Stomach (tissue), 4 donors: ENCODE measurements at regions not wholly inside any gene's neighbourhood (a gene's known extent, or its start where the extent isn't known, plus 50 kb on each side); places are given as distances from the start of the nearest gene placed in this dataset.

Source experiments
- POLR2AphosphoS5 ChIP-seq, 3 donors: sonication (generic); formaldehyde crosslinking; IDR thresholded peaks; one replicate each; pipeline ENCODE4 v1.6.1; 2016; ENCODE audit warnings: antibody characterized with exemption in 3 of 3
- TF ChIP-seq, protein P1 (sequence below), 7 experiments: fragments of 450-650 bp in 4 of 7; fragments of 200-600 bp in 3 of 7; sonication (generic) in 3 of 7; IDR thresholded peaks; one replicate each; pipeline ENCODE4 v1.5.1; 2016 to 2019; ENCODE audit warnings: antibody characterized with exemption in 7 of 7, control low read depth in 2 of 7, mild to moderate bottlenecking in 1 of 7

DNA sequence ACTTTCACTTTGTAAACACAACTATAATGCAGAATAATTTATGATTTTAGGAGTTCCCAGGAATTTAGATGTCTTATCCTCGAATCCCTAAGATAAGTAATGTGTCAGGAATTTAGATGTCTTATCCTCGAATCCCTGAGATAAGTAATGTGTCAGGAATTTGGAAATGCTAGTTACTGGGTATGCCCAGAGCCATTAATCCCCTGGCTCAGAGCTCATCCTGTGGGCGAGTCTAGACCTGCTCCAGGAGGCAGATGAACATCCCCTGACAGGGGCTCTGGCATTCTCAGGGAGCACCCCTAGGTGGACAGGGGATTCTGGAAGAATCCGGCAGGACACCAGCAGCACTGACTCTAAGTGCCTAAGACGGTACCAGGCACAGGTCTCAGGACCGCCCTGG is 163.3 kb downstream of the ARRDC4 start:
- TF ChIP-seq, protein P1, sequence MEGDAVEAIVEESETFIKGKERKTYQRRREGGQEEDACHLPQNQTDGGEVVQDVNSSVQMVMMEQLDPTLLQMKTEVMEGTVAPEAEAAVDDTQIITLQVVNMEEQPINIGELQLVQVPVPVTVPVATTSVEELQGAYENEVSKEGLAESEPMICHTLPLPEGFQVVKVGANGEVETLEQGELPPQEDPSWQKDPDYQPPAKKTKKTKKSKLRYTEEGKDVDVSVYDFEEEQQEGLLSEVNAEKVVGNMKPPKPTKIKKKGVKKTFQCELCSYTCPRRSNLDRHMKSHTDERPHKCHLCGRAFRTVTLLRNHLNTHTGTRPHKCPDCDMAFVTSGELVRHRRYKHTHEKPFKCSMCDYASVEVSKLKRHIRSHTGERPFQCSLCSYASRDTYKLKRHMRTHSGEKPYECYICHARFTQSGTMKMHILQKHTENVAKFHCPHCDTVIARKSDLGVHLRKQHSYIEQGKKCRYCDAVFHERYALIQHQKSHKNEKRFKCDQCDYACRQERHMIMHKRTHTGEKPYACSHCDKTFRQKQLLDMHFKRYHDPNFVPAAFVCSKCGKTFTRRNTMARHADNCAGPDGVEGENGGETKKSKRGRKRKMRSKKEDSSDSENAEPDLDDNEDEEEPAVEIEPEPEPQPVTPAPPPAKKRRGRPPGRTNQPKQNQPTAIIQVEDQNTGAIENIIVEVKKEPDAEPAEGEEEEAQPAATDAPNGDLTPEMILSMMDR (IDR thresholded peaks at IDR 0.05): no peak
- TF ChIP-seq POLR2AphosphoS5 (IDR thresholded peaks at IDR 0.05): no peak
